Effector memory CD8-positive, alpha-beta T cell (primary cell): ENCODE measurements at regions not wholly inside any gene's neighbourhood (a gene's known extent, or its start where the extent isn't known, plus 50 kb on each side); places are given as distances from the start of the nearest gene placed in this dataset.
"Not testable (repeated sequence)": the region's sequence is repeated elsewhere in the genome, so short reads cannot be mapped to it uniquely, and the experiment has no call there.

Experiments
- ATAC-seq: fragments of 150-1000 bp; cut with Tn5 transposase; replicated peaks from 2 replicates; pipeline ENCODE4 v1.10.0; 2021; ENCODE audit warnings: mild to moderate bottlenecking, moderate library complexity
- DNase-seq, 3 experiments: peaks; one replicate each; pipeline ENCODE4 v3.0.0; 2021
- H3K27ac Mint-ChIP-seq, 2 donors: one replicate each; pipeline ENCODE4 v1.8.0; 2022; ENCODE audit warnings: mild to moderate bottlenecking in 2 of 2, mixed read lengths in 2 of 2, moderate library complexity in 2 of 2
- H3K27me3 Mint-ChIP-seq, 2 donors: one replicate each; pipeline ENCODE4 v1.8.0; 2022; ENCODE audit warnings: mixed read lengths in 2 of 2
- H3K36me3 Mint-ChIP-seq: one replicate; pipeline ENCODE4 v1.8.0; 2022; ENCODE audit warnings: mild to moderate bottlenecking, moderate library complexity, mixed read lengths; ENCODE audit not compliant: insufficient read depth
- H3K4me1 Mint-ChIP-seq, 2 donors: one replicate each; pipeline ENCODE4 v1.8.0; 2022; ENCODE audit warnings: low read depth in 2 of 2, mixed read lengths in 2 of 2
- H3K4me3 Mint-ChIP-seq, 2 donors: one replicate each; pipeline ENCODE4 v1.8.0; 2022; ENCODE audit warnings: mild to moderate bottlenecking in 2 of 2, mixed read lengths in 2 of 2, moderate library complexity in 2 of 2
- H3K9me3 Mint-ChIP-seq, 2 donors: one replicate each; pipeline ENCODE4 v1.8.0; 2022; ENCODE audit warnings: mixed read lengths in 2 of 2

DNA sequence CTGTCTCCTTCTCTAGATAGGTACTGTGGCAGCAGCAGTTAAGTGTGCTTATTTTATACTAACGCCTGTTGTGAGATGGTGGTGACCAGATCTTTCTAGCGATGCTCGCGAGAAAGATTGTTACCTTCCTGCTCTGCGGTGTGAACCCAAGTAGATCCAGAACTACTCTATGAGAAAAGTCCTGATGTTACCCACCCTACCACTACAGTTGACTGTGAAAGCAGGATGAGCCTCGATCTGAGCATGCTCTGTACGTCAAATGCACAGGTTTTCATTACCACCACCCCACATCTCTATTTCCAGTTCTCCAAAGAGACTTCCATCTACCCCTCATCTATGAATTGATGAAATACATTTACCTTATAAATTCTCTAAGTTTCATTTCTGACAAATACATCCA is 64.6 kb upstream of the KCTD7 start:
- no peaks in the 10 kb centered on the region for H3K9me3 Mint-ChIP-seq
- peak overlapping the region; percentile 42 to 49 for H3K27ac Mint-ChIP-seq
- no peaks in the 10 kb centered on the region for H3K27me3 Mint-ChIP-seq
- H3K36me3 Mint-ChIP-seq: peaks cover 61% of the 10 kb centered on the region
- ATAC-seq (no peak), DNase-seq (no peak)
- peaks cover 13 to 15% of the 10 kb centered on the region in 2 donors for H3K4me1 Mint-ChIP-seq
- H3K4me3 Mint-ChIP-seq: no peak overlapping the region

GRCh38 chr7:66570179-66570578 is 58.5 kb upstream of the KCTD7 start:
- H3K4me1 Mint-ChIP-seq: peaks cover 6 to 18% of the 10 kb centered on the region in 2 donors
- peaks cover 85% of the 10 kb centered on the region for H3K36me3 Mint-ChIP-seq
- H3K4me3 Mint-ChIP-seq, H3K9me3 Mint-ChIP-seq, ATAC-seq, H3K27me3 Mint-ChIP-seq, DNase-seq: not testable (repeated sequence)
- peak overlapping the region; percentile 2 to 26 for H3K27ac Mint-ChIP-seq

- DNase-seq: no peak
- ATAC-seq: no peak
- Mint-ChIP-seq H3K9me3 (no peaks in the 10 kb centered on the region), H3K27me3 (no peaks in the 10 kb centered on the region), H3K36me3 (peaks cover 79% of the 10 kb centered on the region), H3K27ac (no peak overlapping the region), H3K4me1 (peaks cover 7 to 21% of the 10 kb centered on the region in 2 donors), H3K4me3 (no peak overlapping the region)
These were observed 57.1 kb upstream of the KCTD7 start for GRCh38 chr7:66571568-66571967.

GRCh38 chr7:66573782-66574495 is 54.7 kb upstream of the KCTD7 start:
- H3K27ac Mint-ChIP-seq: peak overlapping the region; percentile 51 to 77
- DNase-seq, H3K4me3 Mint-ChIP-seq, ATAC-seq, H3K27me3 Mint-ChIP-seq, H3K9me3 Mint-ChIP-seq: not testable (repeated sequence)
- peaks cover 58% of the 10 kb centered on the region for H3K36me3 Mint-ChIP-seq
- H3K4me1 Mint-ChIP-seq: peaks cover 19 to 42% of the 10 kb centered on the region in 2 donors

DNA sequence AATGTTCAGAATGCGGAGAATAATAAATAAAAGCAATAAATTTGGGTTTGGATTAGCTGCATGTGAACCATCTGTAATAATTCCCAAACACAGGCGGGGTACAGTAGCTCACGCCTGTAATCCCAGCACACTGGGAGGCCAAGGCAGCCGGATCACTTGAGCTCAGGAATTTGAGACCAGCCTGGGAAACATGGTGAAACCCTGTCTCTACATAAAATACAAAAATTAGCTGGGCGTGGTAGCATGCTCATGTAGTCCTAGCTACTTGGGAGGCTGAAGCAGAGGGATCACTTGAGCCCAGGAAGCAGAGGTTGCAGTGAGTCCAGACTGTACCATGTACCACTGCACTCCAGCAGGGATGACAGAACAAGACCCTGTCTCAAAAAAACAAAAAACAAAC is 53.9 kb upstream of the KCTD7 start:
- not testable (repeated sequence) for DNase-seq, H3K4me3 Mint-ChIP-seq, H3K27me3 Mint-ChIP-seq, ATAC-seq, H3K9me3 Mint-ChIP-seq
- Mint-ChIP-seq H3K27ac (peak overlapping the region in 1 of 2 donors; percentile 77), H3K36me3 (peaks cover 54% of the 10 kb centered on the region), H3K4me1 (peaks cover 21 to 46% of the 10 kb centered on the region in 2 donors)

DNA sequence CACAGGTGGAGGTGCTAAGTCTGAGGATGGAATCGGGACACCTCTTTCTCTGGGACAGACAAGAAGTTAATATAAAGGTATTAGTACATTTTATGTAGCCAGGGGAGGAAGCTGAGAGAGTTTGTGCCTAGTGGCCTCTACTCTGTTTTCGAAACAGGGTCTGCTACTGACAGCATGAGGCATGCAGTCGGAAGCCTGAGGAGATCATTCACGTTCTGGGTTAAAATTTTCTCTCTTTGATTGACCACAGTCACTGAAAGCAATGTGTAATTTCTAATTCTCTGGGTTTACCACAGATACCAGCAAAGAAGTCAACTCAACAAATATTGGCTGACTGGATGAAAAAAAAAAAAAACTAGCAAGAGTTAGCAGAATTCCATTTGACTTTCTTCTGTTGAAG is 53.3 kb upstream of the KCTD7 start:
- no peak for DNase-seq
- ATAC-seq: no peak
- Mint-ChIP-seq H3K4me1 (peaks cover 22 to 46% of the 10 kb centered on the region in 2 donors), H3K27ac (peak overlapping the region in 1 of 2 donors; percentile 77), H3K4me3 (no peak overlapping the region), H3K9me3 (no peaks in the 10 kb centered on the region), H3K27me3 (no peaks in the 10 kb centered on the region), H3K36me3 (peaks cover 49% of the 10 kb centered on the region)

DNA sequence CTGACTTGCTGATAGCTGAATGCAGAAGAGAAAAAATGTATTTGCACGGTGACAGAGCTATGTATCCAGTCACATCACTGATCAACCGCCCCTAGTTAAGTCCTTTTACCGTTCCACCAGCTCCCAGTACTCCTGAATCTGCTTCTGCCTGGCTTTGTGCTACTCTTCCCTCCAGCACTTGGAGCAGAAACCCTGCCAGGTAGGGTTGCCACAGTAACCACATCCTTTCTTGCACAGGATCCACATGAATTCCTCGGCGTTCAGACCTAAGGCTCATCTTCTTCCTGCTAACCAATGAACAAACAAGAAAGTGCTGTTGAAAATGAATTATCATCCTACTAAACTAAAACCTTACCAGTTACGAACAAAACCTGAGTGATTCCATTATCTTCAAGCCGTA is 52.0 kb upstream of the KCTD7 start:
- ATAC-seq: no peak
- H3K4me3 Mint-ChIP-seq: no peak overlapping the region
- no peak for DNase-seq
- no peaks in the 10 kb centered on the region for H3K9me3 Mint-ChIP-seq
- peaks cover 25 to 51% of the 10 kb centered on the region in 2 donors for H3K4me1 Mint-ChIP-seq
- no peaks in the 10 kb centered on the region for H3K27me3 Mint-ChIP-seq
- peaks cover 41% of the 10 kb centered on the region for H3K36me3 Mint-ChIP-seq
- peak overlapping the region in 1 of 2 donors; percentile 59 for H3K27ac Mint-ChIP-seq
